A673 (cell line): ENCODE measurements at regions not wholly inside any gene's neighbourhood (a gene's known extent, or its start where the extent isn't known, plus 50 kb on each side); places are given as distances from the start of the nearest gene placed in this dataset.
A peak's percentile ranks its signal among the peaks of the same experiment; 100 is the strongest.

Source experiments
- BruUV-seq: library from RNA; stranded (reverse); fragments of 400-500 nt; replicated peaks from 2 replicates; lab custom pipeline; 2021; lab: Mats Ljungman, UMichigan
- CTCF ChIA-PET: fragments of 300-600 bp; sonication (Branson Sonifier 250); formaldehyde crosslinking; loops from one replicate; lab custom pipeline; 2022; ENCODE audit warnings: antibody characterized with exemption; lab: Charles Lee
- POLR2A ChIA-PET: fragments of 300-600 bp; sonication (Branson Sonifier 250); formaldehyde crosslinking; loops from one replicate; lab custom pipeline; 2022; ENCODE audit warnings: antibody characterized with exemption; ENCODE audit not compliant: low non-redundant PET; lab: Charles Lee
- DNase-seq: peaks from one replicate; pipeline ENCODE4 v3.0.0-alpha.2; 2015; ENCODE audit warnings: low spot score
- H3K27ac ChIP-seq: fragments of 200-600 bp; sonication (generic); 2 replicates; pipeline ENCODE4 v1.5.1; 2016; ENCODE audit warnings: mixed run types, low read depth, mild to moderate bottlenecking, mixed read lengths, antibody characterized with exemption, low read length; ENCODE audit not compliant: poor library complexity, severe bottlenecking
- H3K27me3 ChIP-seq: fragments of 200-600 bp; sonication (generic); replicated peaks from 2 replicates; pipeline ENCODE4 v1.6.1; 2017; ENCODE audit warnings: mixed run types, low read depth, mild to moderate bottlenecking, mixed read lengths, antibody characterized with exemption, low read length; ENCODE audit not compliant: insufficient read depth, poor library complexity
- H3K36me3 ChIP-seq: fragments of 200-600 bp; sonication (generic); 2 replicates; pipeline ENCODE4 v1.6.1; 2016; ENCODE audit warnings: mixed run types, mild to moderate bottlenecking, mixed read lengths, antibody characterized with exemption, low read length; ENCODE audit not compliant: insufficient read depth, poor library complexity, severe bottlenecking
- H3K4me1 ChIP-seq: fragments of 200-600 bp; sonication (generic); 2 replicates; pipeline ENCODE4 v1.6.1; 2017; ENCODE audit warnings: mixed run types, mild to moderate bottlenecking, mixed read lengths, antibody characterized with exemption, low read length; ENCODE audit not compliant: insufficient read depth, poor library complexity, severe bottlenecking
- H3K4me3 ChIP-seq: fragments of 200-600 bp; sonication (generic); 2 replicates; pipeline ENCODE4 v1.5.1; 2016; ENCODE audit warnings: low read depth, mixed run types, mild to moderate bottlenecking, mixed read lengths, low read length; ENCODE audit not compliant: poor library complexity, severe bottlenecking
- H3K9me3 ChIP-seq: fragments of 200-600 bp; sonication (generic); 2 replicates; pipeline ENCODE4 v1.6.1; 2016; ENCODE audit warnings: mixed run types, low read depth, mild to moderate bottlenecking, mixed read lengths, antibody characterized with exemption, low read length; ENCODE audit not compliant: poor library complexity, severe bottlenecking
- CTCF ChIP-seq: fragments of 300-800, 200-600 bp; sonication (generic); conservative IDR thresholded peaks from 2 replicates; pipeline ENCODE4 v1.5.1; 2017; ENCODE audit warnings: low read depth, mild to moderate bottlenecking, antibody characterized with exemption, low read length, moderate library complexity, mixed read lengths
- EZH2 ChIP-seq: fragments of 200-600 bp; sonication (generic); IDR thresholded peaks from 2 replicates; pipeline ENCODE4 v1.6.1; 2017; ENCODE audit warnings: borderline replicate concordance, low read depth, mild to moderate bottlenecking, mixed read lengths, antibody characterized with exemption, low read length; ENCODE audit not compliant: poor library complexity, severe bottlenecking
- intact Hi-C: fragments of 100-400 bp; cut with micrococcal nuclease; formaldehyde crosslinking; loops from one replicate; pipeline ENCODE4 v1.10.0; 2022; ENCODE audit not compliant: unreplicated experiment

- Histone ChIP-seq H3K9me3 (no peaks in the 10 kb centered on the region), H3K36me3 (no peaks in the 10 kb centered on the region), H3K4me3 (no peak overlapping the region), H3K27me3 (no peaks in the 10 kb centered on the region), H3K4me1 (peaks cover 15% of the 10 kb centered on the region), H3K27ac (no peak overlapping the region)
- intact Hi-C loops, result no loop called here
- BruUV-seq, result no TSS peak
- TF ChIP-seq CTCF (no peak), EZH2 (no peak)
- ChIA-PET POLR2A (no interaction called here), CTCF (no interaction called here)
- no peak for DNase-seq
These were observed 332.1 kb downstream of the FOXG1 start for GRCh38 chr14:29098656-29099055.

- H3K27me3 ChIP-seq, result no peaks in the 10 kb centered on the region
- no peak overlapping the region for H3K4me3 ChIP-seq
- no peak overlapping the region for H3K27ac ChIP-seq
- TF ChIP-seq CTCF, result no peak
- TF ChIP-seq EZH2, result no peak
- POLR2A ChIA-PET, result no interaction called here
- H3K36me3 ChIP-seq, result no peaks in the 10 kb centered on the region
- DNase-seq, result peak; percentile 55
- CTCF ChIA-PET, result no interaction called here
- no TSS peak for BruUV-seq
- intact Hi-C loops, result no loop called here
- H3K4me1 ChIP-seq, result peaks cover 15% of the 10 kb centered on the region
- no peaks in the 10 kb centered on the region for H3K9me3 ChIP-seq
These were observed 335.7 kb downstream of the FOXG1 start for GRCh38 chr14:29102266-29102665.

GRCh38 chr14:29102996-29103395 lies 336.4 kb downstream of the FOXG1 start:
- H3K9me3 ChIP-seq, result no peaks in the 10 kb centered on the region
- no peak for TF ChIP-seq CTCF
- peaks cover 15% of the 10 kb centered on the region for H3K4me1 ChIP-seq
- no peak overlapping the region for H3K27ac ChIP-seq
- no peaks in the 10 kb centered on the region for H3K27me3 ChIP-seq
- ChIA-PET POLR2A (no interaction called here), CTCF (no interaction called here)
- H3K36me3 ChIP-seq, result no peaks in the 10 kb centered on the region
- intact Hi-C loops, result no loop called here
- no peak for DNase-seq
- H3K4me3 ChIP-seq, result no peak overlapping the region
- BruUV-seq, result no TSS peak
